ENCODE measurements at regions not wholly inside any gene's neighbourhood (a gene's known extent, or its start where the extent isn't known, plus 50 kb on each side); places are given as distances from the start of the nearest gene placed in this dataset.

DNA sequence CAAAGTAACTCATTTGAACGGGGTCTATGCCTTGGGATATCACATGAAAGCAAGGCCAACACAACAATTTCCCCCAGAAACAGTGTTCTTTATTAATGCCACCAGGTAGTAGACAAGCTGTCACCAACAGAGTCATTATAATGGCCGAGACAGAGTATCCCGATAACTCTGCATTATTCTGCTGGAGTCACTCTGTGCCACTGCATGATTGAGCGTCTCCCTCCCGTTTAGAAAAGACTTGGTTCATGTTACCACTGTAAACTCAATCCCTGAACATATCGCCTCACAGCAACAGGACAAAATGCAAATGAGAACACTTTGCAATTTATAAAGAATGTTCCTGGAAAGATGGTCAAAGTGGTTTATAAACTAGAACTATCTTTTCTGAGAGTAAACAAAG is 932.5 kb downstream of the GATA3 start:
- DNase-seq (ENCODE audit: low read depth), result no peak

DNA sequence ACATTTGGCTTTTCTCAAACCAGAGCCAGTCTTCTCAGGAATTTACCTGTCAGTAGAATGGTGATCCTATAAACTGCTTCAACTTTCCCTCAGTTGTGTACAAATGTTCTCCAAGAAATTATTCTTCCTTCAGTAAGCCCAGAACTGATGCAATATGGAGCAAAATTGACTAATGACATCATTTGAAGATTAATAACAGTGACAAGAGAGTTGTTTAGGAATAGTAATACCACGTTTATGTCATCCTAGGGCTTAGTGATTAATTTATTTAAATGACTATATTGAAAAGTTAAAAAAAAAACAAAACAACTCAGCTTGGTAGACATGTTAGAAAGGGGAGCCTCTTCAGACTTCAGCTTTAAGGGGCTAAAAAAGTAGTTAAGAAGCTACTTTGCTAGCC is 933.2 kb downstream of the GATA3 start:
- no peak for DNase-seq (ENCODE audit: low read depth)

DNA sequence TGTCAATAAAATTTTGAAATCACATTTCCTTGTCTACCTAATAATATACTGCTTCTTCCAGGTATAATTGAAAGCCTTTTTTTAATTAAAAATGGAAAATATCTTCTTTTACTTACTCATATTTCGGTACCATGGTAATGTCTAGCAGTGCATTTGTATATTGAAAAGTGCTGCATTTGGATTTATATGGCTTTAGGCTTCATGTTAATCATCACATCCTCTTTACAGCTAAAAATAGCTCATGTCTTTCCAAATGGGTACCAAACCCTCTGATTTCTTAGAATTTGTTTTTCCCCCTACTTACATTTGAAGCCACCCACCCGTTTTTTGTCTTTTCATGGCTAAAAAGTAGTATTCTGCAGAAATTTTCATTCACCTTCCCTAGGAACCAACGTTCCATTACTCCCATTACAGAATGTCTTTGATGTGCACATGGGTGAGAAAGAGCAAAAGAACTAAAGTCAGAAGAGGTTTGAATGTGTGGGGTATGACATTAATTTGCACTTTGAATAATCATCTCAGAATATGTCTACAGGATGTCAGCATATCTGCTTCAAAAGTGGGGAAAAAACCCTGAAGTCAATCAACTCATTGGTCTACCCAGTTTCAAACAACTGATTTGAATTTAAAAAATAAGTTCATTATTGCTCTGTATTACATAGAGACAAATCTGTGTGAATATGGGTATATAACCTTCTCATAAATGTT is 935.9 kb downstream of the GATA3 start:
- DNase-seq (ENCODE audit: low read depth), result no peak

DNA sequence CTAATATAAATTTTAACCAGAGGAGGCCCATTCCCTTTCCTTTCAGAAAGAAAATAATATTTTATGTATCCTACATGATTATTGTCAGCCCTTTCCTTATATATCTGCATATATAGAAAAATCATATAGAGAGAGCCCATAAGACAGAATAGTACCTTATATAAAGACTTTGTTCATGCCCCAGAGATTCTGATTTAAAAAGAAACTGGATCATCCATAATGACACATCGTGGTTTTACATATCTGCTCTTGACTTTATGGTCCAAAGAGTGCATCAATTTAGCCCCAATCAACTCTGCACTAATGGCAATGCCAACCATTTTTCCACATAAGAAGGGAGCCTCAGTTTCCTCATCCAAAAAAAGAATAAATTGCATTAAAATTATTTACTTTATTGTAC is 937.5 kb downstream of the GATA3 start:
- DNase-seq (ENCODE audit: low read depth), result no peak

DNA sequence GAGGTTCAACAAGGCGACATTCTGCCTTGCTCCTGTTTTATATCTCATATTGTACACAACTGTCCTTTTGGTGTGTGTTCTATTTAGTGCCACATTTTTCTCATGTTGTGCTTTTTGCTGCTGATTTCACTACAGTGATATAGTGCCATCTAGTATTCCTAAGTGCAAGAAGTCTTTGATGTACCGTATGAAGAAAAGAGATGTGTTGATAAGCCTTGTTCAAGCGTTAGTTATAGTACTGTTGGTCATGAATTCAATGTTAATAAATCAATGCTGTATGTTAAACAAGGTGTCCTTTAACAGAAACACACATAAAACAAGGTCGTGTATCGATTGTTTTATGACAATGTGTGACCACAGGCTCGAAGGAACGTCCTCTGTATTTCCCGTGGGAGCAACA is 939.4 kb downstream of the GATA3 start:
- no peak for DNase-seq (ENCODE audit: low read depth)

DNA sequence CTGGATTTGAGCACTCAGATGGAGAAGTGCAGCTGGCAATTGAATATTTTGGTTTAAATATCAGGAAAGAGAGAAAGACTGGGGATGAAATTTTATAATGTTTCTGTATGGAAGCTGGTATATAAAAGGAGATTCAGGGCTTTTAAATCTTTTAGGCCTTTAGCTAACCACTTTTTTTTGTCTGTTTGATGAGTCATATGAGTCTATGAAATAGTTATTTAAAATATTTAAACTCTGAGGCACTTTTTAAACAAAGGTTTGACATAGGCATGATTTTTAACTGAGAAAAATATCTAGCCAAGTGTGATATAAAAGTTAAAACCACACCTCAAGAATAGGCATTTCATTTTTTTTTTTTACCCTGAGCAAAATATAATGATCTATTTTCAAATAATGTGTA is 944.3 kb downstream of the GATA3 start:
- DNase-seq (ENCODE audit: low read depth), result peak; percentile 29

- no peak for DNase-seq (ENCODE audit: low read depth)
Measured at GRCh38 chr10:9003122-9003521, 948.6 kb downstream of the GATA3 start.

DNA sequence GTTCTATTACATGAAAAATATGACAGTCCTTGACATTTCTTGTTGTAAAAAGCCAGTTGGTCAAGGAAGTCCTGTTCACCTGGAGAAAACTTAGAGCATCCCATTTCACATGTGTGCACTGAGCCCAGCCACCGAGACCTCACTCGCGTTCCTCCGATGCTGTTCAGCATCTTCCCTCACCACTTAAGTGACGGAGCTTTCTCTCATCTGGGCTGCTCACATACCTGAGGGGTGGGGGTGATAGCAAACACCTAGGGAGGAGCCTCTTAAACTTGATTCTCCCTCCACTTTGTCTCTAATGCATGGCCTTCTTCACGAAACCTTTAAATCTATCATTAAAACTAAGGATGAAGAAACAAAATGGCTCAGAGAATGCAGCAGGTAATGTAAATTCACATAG is 950.2 kb downstream of the GATA3 start:
- DNase-seq (ENCODE audit: low read depth), result no peak

- peak; percentile 12 for DNase-seq (ENCODE audit: low read depth)
Measured at GRCh38 chr10:9009505-9009904, 955.0 kb downstream of the GATA3 start.

DNA sequence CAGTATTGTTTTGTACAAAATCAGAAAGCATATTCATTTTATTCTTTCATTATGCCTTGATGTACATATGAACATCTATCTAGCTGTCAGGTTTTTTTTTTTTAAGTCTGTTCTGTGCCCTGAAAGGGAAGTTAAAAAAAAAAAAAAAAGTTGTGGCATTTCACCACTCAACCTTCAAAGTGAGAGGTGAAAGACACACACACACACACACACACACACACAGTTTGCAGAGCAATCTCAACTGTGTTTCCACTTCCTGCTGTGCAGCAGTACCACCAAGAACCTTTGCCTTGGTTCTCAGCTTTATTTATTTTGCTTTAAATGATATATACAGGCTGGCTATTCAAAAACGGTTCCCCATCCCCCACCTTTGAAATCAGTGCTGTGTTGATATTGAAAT is 955.6 kb downstream of the GATA3 start:
- DNase-seq (ENCODE audit: low read depth), result no peak

GRCh38 chr10:9010931-9011670 is 956.6 kb downstream of the GATA3 start:
- DNase-seq (ENCODE audit: low read depth), result peak; percentile 29

GRCh38 chr10:9012312-9012711 is 957.8 kb downstream of the GATA3 start:
- DNase-seq (ENCODE audit: low read depth), result peak; percentile 70

DNA sequence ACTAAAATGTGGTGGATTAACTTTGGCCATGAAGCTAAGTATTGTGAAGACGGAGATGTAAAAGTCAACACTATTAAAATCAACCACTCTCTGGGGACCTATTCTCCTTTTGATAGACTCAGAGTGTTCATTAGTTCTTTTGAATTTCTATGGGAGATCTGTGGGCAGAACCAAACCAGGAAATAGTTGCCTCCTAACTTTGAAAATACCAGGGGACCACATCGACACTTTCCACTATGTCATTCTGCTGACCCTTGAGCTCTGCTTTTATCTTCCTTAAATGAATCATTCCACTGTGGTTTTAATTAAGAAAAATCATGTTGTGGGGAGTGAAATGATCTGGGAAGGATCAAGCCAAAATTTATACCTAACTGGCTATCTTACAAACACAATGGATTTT is 960.5 kb downstream of the GATA3 start:
- DNase-seq (ENCODE audit: low read depth), result peak; percentile 19

DNA sequence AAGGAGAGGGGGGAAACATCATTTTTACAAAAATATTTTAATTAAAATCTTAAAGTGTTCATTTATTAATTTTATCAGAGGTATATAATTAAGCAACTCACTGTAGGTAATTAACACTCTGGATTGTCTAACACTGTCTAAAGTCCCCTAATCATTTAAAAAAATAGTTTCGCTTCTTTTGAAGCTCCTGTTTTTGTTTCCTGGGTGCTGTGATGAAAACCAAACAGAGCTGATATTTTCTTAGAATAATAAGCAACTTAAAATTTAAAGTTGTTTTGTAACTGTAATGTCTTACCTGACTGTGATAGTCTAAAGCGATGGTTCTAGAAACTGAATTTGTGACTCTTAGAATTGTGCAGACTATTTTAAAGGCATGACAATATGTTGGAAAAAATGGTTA is 961.0 kb downstream of the GATA3 start:
- DNase-seq (ENCODE audit: low read depth), result no peak

DNA sequence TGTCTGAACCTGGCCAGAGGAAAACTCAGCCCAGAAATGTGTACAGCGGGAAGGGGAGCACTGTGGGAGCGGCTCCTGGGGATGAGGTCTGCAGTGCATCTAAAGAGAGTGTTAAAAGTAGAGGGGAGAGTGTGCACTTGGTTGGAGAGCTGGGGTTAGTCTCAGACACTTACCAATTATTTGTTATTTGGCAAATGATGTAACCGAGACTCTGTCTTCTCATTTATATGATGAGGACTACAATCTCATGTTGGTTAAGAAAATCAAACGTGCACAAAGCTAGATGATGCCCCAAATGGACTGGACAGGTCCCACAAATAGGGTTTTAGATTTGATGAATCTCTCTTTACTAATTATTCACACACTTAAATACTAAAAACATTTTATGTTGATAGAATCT is 962.4 kb downstream of the GATA3 start:
- DNase-seq (ENCODE audit: low read depth), result no peak

- DNase-seq (ENCODE audit: low read depth), result peak; percentile 10
Measured at GRCh38 chr10:9018195-9019173, 964.0 kb downstream of the GATA3 start.

- DNase-seq (ENCODE audit: low read depth), result no peak
Measured at GRCh38 chr10:9023206-9023605, 968.7 kb downstream of the GATA3 start.

GRCh38 chr10:9024210-9024609 is 969.7 kb downstream of the GATA3 start:
- DNase-seq (ENCODE audit: low read depth), result no peak

GRCh38 chr10:9028231-9028630 is 973.7 kb downstream of the GATA3 start:
- peak; percentile 22 for DNase-seq (ENCODE audit: low read depth)

DNA sequence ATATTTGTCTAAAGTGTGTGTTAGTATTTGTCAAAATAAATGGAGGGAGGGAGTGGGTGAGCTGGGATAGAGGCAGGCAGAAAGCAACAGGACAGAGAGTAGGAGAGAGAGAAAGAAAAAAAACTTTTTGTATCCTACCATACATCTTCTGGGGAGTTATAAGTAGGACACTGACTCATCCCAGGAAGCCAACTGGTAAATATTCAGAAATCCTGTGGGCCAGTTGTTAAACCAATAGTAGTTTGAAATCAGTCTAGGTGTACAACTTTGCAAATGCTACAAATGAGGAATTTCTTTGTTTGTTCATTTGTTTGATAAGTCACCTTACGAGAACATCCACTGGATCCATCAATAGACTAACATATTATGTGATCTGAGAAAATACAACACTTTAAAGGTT is 980.9 kb downstream of the GATA3 start:
- DNase-seq (ENCODE audit: low read depth), result no peak

GRCh38 chr10:9036711-9037204 is 982.3 kb downstream of the GATA3 start:
- no peak for DNase-seq (ENCODE audit: low read depth)

DNA sequence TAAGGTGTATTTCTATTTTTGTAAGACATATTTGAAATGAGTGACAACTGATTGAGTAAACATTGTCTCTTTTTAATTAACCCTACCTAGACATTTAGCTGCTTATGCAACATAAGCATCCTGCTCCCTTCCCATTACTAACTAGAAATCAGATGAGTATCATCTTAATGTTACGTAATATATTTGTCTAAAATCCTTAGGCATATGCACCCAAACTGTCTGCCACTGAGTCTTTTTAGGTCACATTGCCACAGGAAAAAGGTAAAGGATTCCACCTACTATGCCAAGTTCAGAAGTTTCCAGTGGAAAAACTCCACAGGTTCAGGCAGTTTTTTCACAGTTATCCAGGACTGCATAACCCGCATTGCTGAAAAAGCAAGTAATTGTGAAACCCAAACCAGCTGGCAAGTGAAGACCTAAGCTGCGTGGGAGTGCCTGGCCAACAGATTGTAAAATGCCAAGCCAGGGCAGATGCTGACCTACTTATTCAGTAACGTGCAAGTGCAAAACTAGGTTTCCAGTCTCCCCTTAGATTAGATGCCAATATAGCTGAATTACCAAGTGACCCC is 983.7 kb downstream of the GATA3 start:
- no peak for DNase-seq (ENCODE audit: low read depth)
